Peyer's patch (tissue), 4 donors: ENCODE measurements at regions not wholly inside any gene's neighbourhood (a gene's known extent, or its start where the extent isn't known, plus 50 kb on each side); places are given as distances from the start of the nearest gene placed in this dataset.

Source experiments
- DNase-seq, 3 donors: peaks; one replicate each; pipeline ENCODE4 v3.0.0-alpha.2; 2017 to 2019
- H3K27ac ChIP-seq, 4 donors: fragments of 200-600 bp; sonication (generic); one replicate each; pipeline ENCODE4 v1.5.1; 2016 to 2019
- H3K27me3 ChIP-seq, 2 donors: fragments of 200-600 bp; sonication (generic); one replicate each; pipeline ENCODE4 v1.5.1; 2019
- H3K36me3 ChIP-seq, 3 donors: fragments of 200-600 bp; sonication (generic); one replicate each; pipeline ENCODE4 v1.5.1; 2016 to 2019
- H3K4me1 ChIP-seq, 4 donors: fragments of 200-600 bp; sonication (generic); one replicate each; pipeline ENCODE4 v1.5.1; 2016 to 2019
- H3K4me3 ChIP-seq, 4 donors: fragments of 200-600 bp; sonication (generic); 1 replicate in 3 of 4; 2 replicates in 1 of 4; pipeline ENCODE4 v1.5.1; 2016 to 2019; ENCODE audit warnings: mild to moderate bottlenecking in 1 of 4
- H3K9me3 ChIP-seq, 4 donors: fragments of 200-600 bp; sonication (generic); one replicate each; pipeline ENCODE4 v1.5.1; 2016 to 2019; ENCODE audit warnings: mild to moderate bottlenecking in 1 of 4
- CTCF ChIP-seq, 6 experiments: fragments of 450-650 bp in 4 of 6; fragments of 200-600 bp in 2 of 6; sonication (generic) in 1 of 6; IDR thresholded peaks; one replicate each; pipeline ENCODE4 v1.5.1; 2017 to 2019; ENCODE audit warnings: antibody characterized with exemption in 6 of 6, mild to moderate bottlenecking in 3 of 6, moderate library complexity in 1 of 6
- POLR2A ChIP-seq, 2 donors: fragments of 450-650 bp; IDR thresholded peaks; one replicate each; pipeline ENCODE4 v1.5.1; 2017; ENCODE audit warnings: antibody characterized with exemption in 2 of 2, mild to moderate bottlenecking in 2 of 2, moderate library complexity in 2 of 2

GRCh38 chr4:161197912-161198311, 965.9 kb downstream of the FSTL5 start:
- DNase-seq: no peak
- no peaks in the 10 kb centered on the region for H3K9me3 ChIP-seq
- H3K4me3 ChIP-seq: no peak overlapping the region
- no peaks in the 10 kb centered on the region for H3K27me3 ChIP-seq
- TF ChIP-seq CTCF (IDR thresholded peaks at IDR 0.05) (no peak), POLR2A (IDR thresholded peaks at IDR 0.05) (no peak)
- no peak overlapping the region for H3K27ac ChIP-seq
- H3K36me3 ChIP-seq: no peaks in the 10 kb centered on the region
- no peaks in the 10 kb centered on the region for H3K4me1 ChIP-seq

- H3K4me1 ChIP-seq: no peaks in the 10 kb centered on the region
- TF ChIP-seq CTCF (IDR thresholded peaks at IDR 0.05): no peak
- TF ChIP-seq POLR2A (IDR thresholded peaks at IDR 0.05): no peak
- no peak overlapping the region for H3K27ac ChIP-seq
- no peaks in the 10 kb centered on the region for H3K36me3 ChIP-seq
- DNase-seq: no peak
- H3K4me3 ChIP-seq: no peak overlapping the region
- H3K27me3 ChIP-seq: no peaks in the 10 kb centered on the region
- H3K9me3 ChIP-seq: no peaks in the 10 kb centered on the region
Measured at GRCh38 chr4:161197474-161197873, 966.3 kb downstream of the FSTL5 start.

GRCh38 chr4:161189286-161190134, 974.3 kb downstream of the FSTL5 start:
- no peaks in the 10 kb centered on the region for H3K9me3 ChIP-seq
- DNase-seq: no peak
- H3K27ac ChIP-seq: no peak overlapping the region
- no peaks in the 10 kb centered on the region for H3K27me3 ChIP-seq
- no peaks in the 10 kb centered on the region for H3K36me3 ChIP-seq
- H3K4me1 ChIP-seq: no peaks in the 10 kb centered on the region
- no peak for TF ChIP-seq CTCF (IDR thresholded peaks at IDR 0.05)
- TF ChIP-seq POLR2A (IDR thresholded peaks at IDR 0.05): no peak
- no peak overlapping the region for H3K4me3 ChIP-seq

- no peak overlapping the region for H3K4me3 ChIP-seq
- no peak for DNase-seq
- no peaks in the 10 kb centered on the region for H3K4me1 ChIP-seq
- no peaks in the 10 kb centered on the region for H3K27me3 ChIP-seq
- H3K9me3 ChIP-seq: no peaks in the 10 kb centered on the region
- no peak overlapping the region for H3K27ac ChIP-seq
- TF ChIP-seq POLR2A (IDR thresholded peaks at IDR 0.05) (no peak), CTCF (IDR thresholded peaks at IDR 0.05) (no peak)
- H3K36me3 ChIP-seq: no peaks in the 10 kb centered on the region
Measured at GRCh38 chr4:161188578-161188977, 975.2 kb downstream of the FSTL5 start.

GRCh38 chr4:161187569-161187968, 976.2 kb downstream of the FSTL5 start:
- no peak for TF ChIP-seq POLR2A (IDR thresholded peaks at IDR 0.05)
- no peak for TF ChIP-seq CTCF (IDR thresholded peaks at IDR 0.05)

More at GRCh38 chr4:161187569-161187968, 976.2 kb downstream of the FSTL5 start:
- DNase-seq: no peak
- no peaks in the 10 kb centered on the region for H3K9me3 ChIP-seq
- H3K4me1 ChIP-seq: no peaks in the 10 kb centered on the region
- H3K27me3 ChIP-seq: no peaks in the 10 kb centered on the region
- H3K36me3 ChIP-seq: no peaks in the 10 kb centered on the region
- no peak overlapping the region for H3K27ac ChIP-seq
- no peak overlapping the region for H3K4me3 ChIP-seq
